HL-60 (cell line): ENCODE measurements at regions not wholly inside any gene's neighbourhood (a gene's known extent, or its start where the extent isn't known, plus 50 kb on each side); places are given as distances from the start of the nearest gene placed in this dataset.
"Not testable (repeated sequence)": the region's sequence is repeated elsewhere in the genome, so short reads cannot be mapped to it uniquely, and the experiment has no call there.

Source experiments
- DNase-seq, 2 experiments: peaks; one replicate each; pipeline ENCODE4 v3.0.0-alpha.2; 2010 to 2020; ENCODE audit warnings: low read depth in 1 of 2, low spot score in 1 of 2
- H3K27ac ChIP-seq: fragments of 250-450 bp; sonication (Bioruptor Pico); replicated peaks from 2 replicates; pipeline ENCODE4 v1.5.1; 2020; ENCODE audit warnings: mild to moderate bottlenecking, moderate library complexity
- H3K27me3 ChIP-seq: fragments of 250-450 bp; sonication (Bioruptor Pico); 2 replicates; pipeline ENCODE4 v1.5.1; 2021; ENCODE audit warnings: mild to moderate bottlenecking, moderate library complexity; ENCODE audit not compliant: insufficient read depth, poor library complexity, severe bottlenecking
- H3K4me3 ChIP-seq: replicated peaks from 2 replicates; pipeline ENCODE4 v1.5.1; 2011; ENCODE audit warnings: mild to moderate bottlenecking, control low read depth, low read length; ENCODE audit not compliant: insufficient read depth
- CTCF ChIP-seq: IDR thresholded peaks from one replicate; pipeline ENCODE4 v1.5.1; 2011; ENCODE audit warnings: low read length, control low read depth, inconsistent platforms; ENCODE audit not compliant: insufficient read depth
- GABPA ChIP-seq: IDR thresholded peaks from 2 replicates; pipeline ENCODE4 v1.6.1; 2012; ENCODE audit warnings: low read depth
- POLR2AphosphoS5 ChIP-seq: IDR thresholded peaks from 2 replicates; pipeline ENCODE4 v1.6.1; 2012; ENCODE audit warnings: low read depth
- SPI1 ChIP-seq: IDR thresholded peaks from 2 replicates; pipeline ENCODE4 v1.6.1; 2012; ENCODE audit warnings: low read depth, mild to moderate bottlenecking, borderline replicate concordance
- TF ChIP-seq, protein P1 (sequence below): IDR thresholded peaks from 2 replicates; pipeline ENCODE4 v1.6.1; 2012; ENCODE audit warnings: low read depth; ENCODE audit not compliant: insufficient replicate concordance

DNA sequence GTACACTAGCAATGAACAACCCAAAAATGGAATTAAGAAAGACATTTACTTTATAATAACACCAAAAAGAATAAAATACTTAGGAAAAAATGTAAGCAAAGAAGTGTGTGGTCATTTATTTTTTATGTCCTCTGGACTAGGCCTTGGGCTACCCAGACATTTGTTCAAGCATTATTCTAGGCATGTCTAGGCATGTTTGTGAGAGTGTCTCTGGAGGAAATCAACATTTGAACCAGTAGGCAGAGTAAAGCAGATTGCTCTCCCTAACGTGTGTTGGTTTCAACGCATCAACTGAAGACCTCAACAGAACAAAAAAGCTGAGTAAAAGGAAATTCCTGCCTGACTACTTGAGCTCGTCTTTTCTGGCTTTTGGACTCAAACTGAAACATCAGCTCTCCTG is 84.5 kb downstream of the ANKEF1 start:
- Histone ChIP-seq H3K27me3 (no peaks in the 10 kb centered on the region), H3K27ac (no peak overlapping the region), H3K4me3 (no peak overlapping the region)
- no peak for DNase-seq
- no peak for TF ChIP-seq CTCF
- TF ChIP-seq SPI1 = no peak
- no peak for TF ChIP-seq GABPA
- TF ChIP-seq, protein P1, sequence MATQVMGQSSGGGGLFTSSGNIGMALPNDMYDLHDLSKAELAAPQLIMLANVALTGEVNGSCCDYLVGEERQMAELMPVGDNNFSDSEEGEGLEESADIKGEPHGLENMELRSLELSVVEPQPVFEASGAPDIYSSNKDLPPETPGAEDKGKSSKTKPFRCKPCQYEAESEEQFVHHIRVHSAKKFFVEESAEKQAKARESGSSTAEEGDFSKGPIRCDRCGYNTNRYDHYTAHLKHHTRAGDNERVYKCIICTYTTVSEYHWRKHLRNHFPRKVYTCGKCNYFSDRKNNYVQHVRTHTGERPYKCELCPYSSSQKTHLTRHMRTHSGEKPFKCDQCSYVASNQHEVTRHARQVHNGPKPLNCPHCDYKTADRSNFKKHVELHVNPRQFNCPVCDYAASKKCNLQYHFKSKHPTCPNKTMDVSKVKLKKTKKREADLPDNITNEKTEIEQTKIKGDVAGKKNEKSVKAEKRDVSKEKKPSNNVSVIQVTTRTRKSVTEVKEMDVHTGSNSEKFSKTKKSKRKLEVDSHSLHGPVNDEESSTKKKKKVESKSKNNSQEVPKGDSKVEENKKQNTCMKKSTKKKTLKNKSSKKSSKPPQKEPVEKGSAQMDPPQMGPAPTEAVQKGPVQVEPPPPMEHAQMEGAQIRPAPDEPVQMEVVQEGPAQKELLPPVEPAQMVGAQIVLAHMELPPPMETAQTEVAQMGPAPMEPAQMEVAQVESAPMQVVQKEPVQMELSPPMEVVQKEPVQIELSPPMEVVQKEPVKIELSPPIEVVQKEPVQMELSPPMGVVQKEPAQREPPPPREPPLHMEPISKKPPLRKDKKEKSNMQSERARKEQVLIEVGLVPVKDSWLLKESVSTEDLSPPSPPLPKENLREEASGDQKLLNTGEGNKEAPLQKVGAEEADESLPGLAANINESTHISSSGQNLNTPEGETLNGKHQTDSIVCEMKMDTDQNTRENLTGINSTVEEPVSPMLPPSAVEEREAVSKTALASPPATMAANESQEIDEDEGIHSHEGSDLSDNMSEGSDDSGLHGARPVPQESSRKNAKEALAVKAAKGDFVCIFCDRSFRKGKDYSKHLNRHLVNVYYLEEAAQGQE = no peak
- TF ChIP-seq POLR2AphosphoS5 = no peak

- not testable (repeated sequence) for H3K27me3 ChIP-seq, DNase-seq, H3K27ac ChIP-seq, H3K4me3 ChIP-seq
Observed at GRCh38 chr20:10124883-10125282, 90.1 kb downstream of the ANKEF1 start.

- TF ChIP-seq CTCF (no peak), SPI1 (no peak), GABPA (no peak), POLR2AphosphoS5 (no peak)
- TF ChIP-seq, protein P1 = no peak
- H3K27ac ChIP-seq = no peak overlapping the region
- H3K27me3 ChIP-seq = peaks cover 3% of the 10 kb centered on the region
- no peak overlapping the region for H3K4me3 ChIP-seq
- no peak for DNase-seq
Observed at GRCh38 chr20:10125757-10126156, 91.0 kb downstream of the ANKEF1 start.

- no peak overlapping the region for H3K27ac ChIP-seq
- no peak for DNase-seq
- H3K27me3 ChIP-seq = peaks cover 3% of the 10 kb centered on the region
- TF ChIP-seq CTCF = no peak
- TF ChIP-seq, protein P1 = no peak
- TF ChIP-seq SPI1 = no peak
- TF ChIP-seq GABPA = no peak
- TF ChIP-seq POLR2AphosphoS5 = no peak
- no peak overlapping the region for H3K4me3 ChIP-seq
Observed at GRCh38 chr20:10129749-10130148, 88.9 kb upstream of the SNAP25 start.
